ENCODE measurements at regions not wholly inside any gene's neighbourhood (a gene's known extent, or its start where the extent isn't known, plus 50 kb on each side); places are given as distances from the start of the nearest gene placed in this dataset.

- Histone ChIP-seq H3K4me1 (no peaks in the 10 kb centered on the region), H3K4me3 (no peak overlapping the region), H3K9me3 (no peaks in the 10 kb centered on the region), H3K27me3 (no peaks in the 10 kb centered on the region), H3K36me3 (no peaks in the 10 kb centered on the region), H3K27ac (no peak overlapping the region)
- 84% methylated on average over 3 of the region's 54 CpGs for WGBS (ENCODE audit: insufficient coverage, low coverage, low lambda C conversion rate, missing lambda C conversion rate)
- TF ChIP-seq POLR2A (IDR thresholded peaks at IDR 0.05) (no peak), CTCF (IDR thresholded peaks at IDR 0.05) (no peak)
- DNase-seq (peak in 1 of 3 donors; percentile 45), ATAC-seq (no peak)
- intact Hi-C loops (cut with DNase I): no loop called here
These were observed 75.1 kb downstream of the NUDT10 start for GRCh38 chrX:51407520-51408409.

GRCh38 chrX:51406688-51407519, 74.3 kb downstream of the NUDT10 start:
- intact Hi-C loops (cut with DNase I): no loop called here
- H3K27ac ChIP-seq: no peak overlapping the region
- no peak overlapping the region for H3K4me3 ChIP-seq
- ATAC-seq (peak in 1 of 4 donors; percentile 20), DNase-seq (peak in 1 of 3 donors; percentile 40)
- H3K36me3 ChIP-seq: no peaks in the 10 kb centered on the region
- no peaks in the 10 kb centered on the region for H3K9me3 ChIP-seq
- TF ChIP-seq CTCF (IDR thresholded peaks at IDR 0.05) (no peak), POLR2A (IDR thresholded peaks at IDR 0.05) (no peak)
- WGBS (ENCODE audit: insufficient coverage, low coverage, low lambda C conversion rate, missing lambda C conversion rate): 66% methylated on average over 15 of the region's 54 CpGs
- H3K27me3 ChIP-seq: no peaks in the 10 kb centered on the region
- no peaks in the 10 kb centered on the region for H3K4me1 ChIP-seq

- WGBS (ENCODE audit: insufficient coverage, low coverage, low lambda C conversion rate, missing lambda C conversion rate): 88% methylated on average over 4 of the region's 4 CpGs
- H3K36me3 ChIP-seq: no peaks in the 10 kb centered on the region
- H3K9me3 ChIP-seq: no peaks in the 10 kb centered on the region
- TF ChIP-seq CTCF (IDR thresholded peaks at IDR 0.05) (no peak), POLR2A (IDR thresholded peaks at IDR 0.05) (no peak)
- no peaks in the 10 kb centered on the region for H3K4me1 ChIP-seq
- no peaks in the 10 kb centered on the region for H3K27me3 ChIP-seq
- no peak for ATAC-seq
- DNase-seq: no peak
- intact Hi-C loops (cut with DNase I): no loop called here
- H3K4me3 ChIP-seq: no peak overlapping the region
- no peak overlapping the region for H3K27ac ChIP-seq
These were observed 71.8 kb downstream of the NUDT10 start for GRCh38 chrX:51404445-51404844.

- no peaks in the 10 kb centered on the region for H3K36me3 ChIP-seq
- no peak overlapping the region for H3K27ac ChIP-seq
- ATAC-seq (peak in 3 of 4 donors; percentile 28 to 41 (median 37)), DNase-seq (peak in 2 of 3 donors; percentile 22 to 47)
- TF ChIP-seq POLR2A (IDR thresholded peaks at IDR 0.05) (no peak), CTCF (IDR thresholded peaks at IDR 0.05) (peak in 2 of 4 donors; percentile 9 to 11)
- H3K9me3 ChIP-seq: no peaks in the 10 kb centered on the region
- peak overlapping the region; percentile 3 to 19 (median 17) for H3K4me3 ChIP-seq
- 54% methylated on average over 13 of the region's 50 CpGs for WGBS (ENCODE audit: insufficient coverage, low coverage, low lambda C conversion rate, missing lambda C conversion rate)
- intact Hi-C loops (cut with DNase I): no loop called here
- H3K27me3 ChIP-seq: peaks cover 0 to 21% of the 10 kb centered on the region in 2 donors
- no peaks in the 10 kb centered on the region for H3K4me1 ChIP-seq
These were observed 63.4 kb downstream of the NUDT10 start for GRCh38 chrX:51395810-51396728.

Measured in right lobe of liver (tissue), 6 donors.